RWPE2 (cell line): ENCODE measurements at regions not wholly inside any gene's neighbourhood (a gene's known extent, or its start where the extent isn't known, plus 50 kb on each side); places are given as distances from the start of the nearest gene placed in this dataset.

Source experiments
- ATAC-seq: fragments of 200-7000 bp; cut with Tn5 transposase; 3 replicates; pipeline ENCODE4 v1.9.1; 2021; ENCODE audit warnings: low read depth
- DNase-seq: peaks from one replicate; pipeline ENCODE4 v3.0.0-alpha.2; 2020; ENCODE audit warnings: low spot score
- H3K27ac ChIP-seq: fragments of 450-650 bp; 2 replicates; pipeline ENCODE4 v1.5.1; 2017; ENCODE audit warnings: mild to moderate bottlenecking; ENCODE audit not compliant: poor library complexity, severe bottlenecking
- H3K27me3 ChIP-seq: fragments of 250-450 bp; sonication (Bioruptor Pico); 2 replicates; pipeline ENCODE4 v1.5.1; 2021; ENCODE audit warnings: mild to moderate bottlenecking, moderate library complexity; ENCODE audit not compliant: insufficient read depth, poor library complexity, severe bottlenecking
- H3K36me3 ChIP-seq: fragments of 250-450 bp; sonication (Bioruptor Pico); 2 replicates; pipeline ENCODE4 v1.5.1; 2020; ENCODE audit warnings: low read depth, mild to moderate bottlenecking, moderate library complexity
- H3K4me1 ChIP-seq: fragments of 250-450 bp; sonication (Bioruptor Pico); 2 replicates; pipeline ENCODE4 v1.5.1; 2021; ENCODE audit warnings: mild to moderate bottlenecking, moderate library complexity; ENCODE audit not compliant: insufficient read depth, poor library complexity, severe bottlenecking
- H3K4me3 ChIP-seq: fragments of 250-450 bp; sonication (Bioruptor Pico); 2 replicates; pipeline ENCODE4 v1.5.1; 2021; ENCODE audit warnings: mild to moderate bottlenecking, moderate library complexity; ENCODE audit not compliant: severe bottlenecking
- H3K9me3 ChIP-seq: fragments of 250-450 bp; sonication (Bioruptor Pico); 2 replicates; pipeline ENCODE4 v1.5.1; 2021; ENCODE audit warnings: mild to moderate bottlenecking, moderate library complexity; ENCODE audit not compliant: severe bottlenecking
- CTCF ChIP-seq: fragments of 450-650 bp; IDR thresholded peaks from one replicate; pipeline ENCODE4 v1.5.1; 2017; ENCODE audit warnings: mild to moderate bottlenecking, moderate library complexity; ENCODE audit not compliant: poor library complexity, severe bottlenecking

- Histone ChIP-seq H3K9me3 (no peaks in the 10 kb centered on the region), H3K4me1 (no peaks in the 10 kb centered on the region), H3K27me3 (no peaks in the 10 kb centered on the region), H3K36me3 (no peaks in the 10 kb centered on the region), H3K4me3 (no peak overlapping the region), H3K27ac (no peak overlapping the region)
- DNase-seq (no peak), ATAC-seq (no peak)
- TF ChIP-seq CTCF = no peak
Measured at GRCh38 chr3:16765661-16766060, 119.1 kb upstream of the PLCL2 start.

GRCh38 chr3:16767006-16767405, 117.7 kb upstream of the PLCL2 start:
- ATAC-seq (no peak), DNase-seq (no peak)
- H3K27ac ChIP-seq = no peak overlapping the region

GRCh38 chr3:16768014-16768413, 116.7 kb upstream of the PLCL2 start:
- Histone ChIP-seq H3K36me3 (no peaks in the 10 kb centered on the region), H3K9me3 (no peaks in the 10 kb centered on the region), H3K27ac (no peak overlapping the region), H3K4me1 (no peaks in the 10 kb centered on the region), H3K27me3 (no peaks in the 10 kb centered on the region), H3K4me3 (no peak overlapping the region)
- DNase-seq (no peak), ATAC-seq (no peak)
- TF ChIP-seq CTCF = no peak

More at GRCh38 chr3:16767006-16767405, 117.7 kb upstream of the PLCL2 start:
- Histone ChIP-seq H3K9me3 (no peaks in the 10 kb centered on the region), H3K4me3 (no peak overlapping the region), H3K27me3 (no peaks in the 10 kb centered on the region), H3K4me1 (no peaks in the 10 kb centered on the region), H3K36me3 (no peaks in the 10 kb centered on the region)
- no peak for TF ChIP-seq CTCF

DNA sequence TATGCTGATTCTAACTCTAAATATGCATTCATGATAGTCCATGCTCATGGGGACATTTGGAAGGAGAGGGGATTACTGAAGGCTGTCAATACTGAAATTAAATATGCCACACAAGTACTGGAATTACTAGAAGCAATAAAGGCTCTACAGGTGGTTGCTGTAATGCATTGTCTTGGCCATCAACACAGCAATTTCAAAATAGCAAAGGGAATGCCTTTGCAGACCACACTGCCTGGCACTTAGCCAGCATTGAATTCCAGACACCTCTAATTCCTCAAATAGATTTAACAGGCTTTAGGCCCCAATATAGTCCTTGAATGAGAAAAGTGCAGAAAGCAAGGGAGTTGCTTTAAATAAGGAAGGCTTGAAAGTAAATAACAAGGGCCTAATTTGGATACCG, 115.8 kb upstream of the PLCL2 start:
- no peaks in the 10 kb centered on the region for H3K9me3 ChIP-seq
- ATAC-seq = no peak

GRCh38 chr3:16769525-16769924, 115.2 kb upstream of the PLCL2 start:
- Histone ChIP-seq H3K27me3 (no peaks in the 10 kb centered on the region), H3K27ac (no peak overlapping the region), H3K9me3 (no peaks in the 10 kb centered on the region), H3K4me3 (no peak overlapping the region), H3K36me3 (no peaks in the 10 kb centered on the region), H3K4me1 (no peaks in the 10 kb centered on the region)
- DNase-seq (no peak), ATAC-seq (no peak)
- no peak for TF ChIP-seq CTCF

More for the DNA sequence above, 115.8 kb upstream of the PLCL2 start:
- H3K36me3 ChIP-seq = no peaks in the 10 kb centered on the region
- no peak for TF ChIP-seq CTCF
- no peak overlapping the region for H3K4me3 ChIP-seq
- H3K27ac ChIP-seq = no peak overlapping the region
- no peaks in the 10 kb centered on the region for H3K4me1 ChIP-seq
- DNase-seq = no peak
- no peaks in the 10 kb centered on the region for H3K27me3 ChIP-seq
